Aorta (tissue), 5 donors: ENCODE measurements at regions not wholly inside any gene's neighbourhood (a gene's known extent, or its start where the extent isn't known, plus 50 kb on each side); places are given as distances from the start of the nearest gene placed in this dataset.

Experiments
- ATAC-seq: fragments of 200-7000 bp; cut with Tn5 transposase; one replicate; pipeline ENCODE4 v1.9.1; 2022; ENCODE audit warnings: moderate library complexity; ENCODE audit not compliant: low FRiP score
- DNase-seq, 2 donors: peaks; one replicate each; pipeline ENCODE4 v3.0.0-alpha.2; 2020
- H3K27ac ChIP-seq, 2 donors: one replicate each; pipeline ENCODE4 v1.5.1; 2013; ENCODE audit warnings: low read length in 2 of 2, mild to moderate bottlenecking in 2 of 2, moderate library complexity in 2 of 2, control low read depth in 1 of 2, inconsistent platforms in 1 of 2, low read depth in 1 of 2
- H3K27me3 ChIP-seq, 2 donors: one replicate each; pipeline ENCODE4 v1.6.1; 2013; ENCODE audit warnings: control low read depth in 1 of 2, low read length in 1 of 2, mild to moderate bottlenecking in 1 of 2, moderate library complexity in 1 of 2; ENCODE audit not compliant: insufficient read depth in 2 of 2, control insufficient read depth in 1 of 2
- H3K36me3 ChIP-seq, 2 donors: one replicate each; pipeline ENCODE4 v1.6.1; 2013; ENCODE audit warnings: control low read depth in 1 of 2, low read length in 1 of 2, mild to moderate bottlenecking in 1 of 2; ENCODE audit not compliant: insufficient read depth in 2 of 2, control insufficient read depth in 1 of 2
- H3K4me1 ChIP-seq, 2 donors: one replicate each; pipeline ENCODE4 v1.6.1; 2013; ENCODE audit warnings: low read length in 2 of 2, control low read depth in 1 of 2, mild to moderate bottlenecking in 1 of 2, moderate library complexity in 1 of 2; ENCODE audit not compliant: insufficient read depth in 2 of 2, control insufficient read depth in 1 of 2
- H3K4me3 ChIP-seq, 2 donors: one replicate each; pipeline ENCODE4 v1.5.1; 2013; ENCODE audit warnings: low read length in 2 of 2, control low read depth in 1 of 2, mild to moderate bottlenecking in 1 of 2
- H3K9me3 ChIP-seq: one replicate; pipeline ENCODE4 v1.6.1; 2013; ENCODE audit warnings: mild to moderate bottlenecking, low read length; ENCODE audit not compliant: control insufficient read depth
- WGBS, 2 donors: extraction: QIAGEN DNeasy Blood & Tissue Kit; methylation state at CpG; one replicate each; pipeline ENCODE4 v1.1.7; 2013; 5-methylcytosine and 5-hydroxymethylcytosine counted together
- intact Hi-C, 2 donors: fragments of 100-400 bp; cut with DNase I; formaldehyde crosslinking; loops; one replicate each; pipeline versions ENCODE4 v1.14.2 to v1.15.0; 2022
- donor health status: healthy with polysubstance abuse.
- donor health status: Bipolar disorder and iron deficiency.
- donor health status: DM: no; HTN: no; CAD: no.
- donor health status: DM: no; HTN: no; CAD: no.
- donor health status: DM: yes; HTN: yes; CAD: no.

- no peak overlapping the region for H3K4me3 ChIP-seq
- no peaks in the 10 kb centered on the region for H3K9me3 ChIP-seq
- 35 to 42% methylated on average over 3 of the region's 3 CpGs for WGBS, 2 donors
- DNase-seq = no peak
- H3K27ac ChIP-seq = no peak overlapping the region
- no peak for ATAC-seq
- no peaks in the 10 kb centered on the region for H3K27me3 ChIP-seq
- H3K4me1 ChIP-seq = no peaks in the 10 kb centered on the region
- intact Hi-C loops = no loop called here
- no peaks in the 10 kb centered on the region for H3K36me3 ChIP-seq
Observed at GRCh38 chr6:86471791-86472190, 465.5 kb upstream of the HTR1E start.

DNA sequence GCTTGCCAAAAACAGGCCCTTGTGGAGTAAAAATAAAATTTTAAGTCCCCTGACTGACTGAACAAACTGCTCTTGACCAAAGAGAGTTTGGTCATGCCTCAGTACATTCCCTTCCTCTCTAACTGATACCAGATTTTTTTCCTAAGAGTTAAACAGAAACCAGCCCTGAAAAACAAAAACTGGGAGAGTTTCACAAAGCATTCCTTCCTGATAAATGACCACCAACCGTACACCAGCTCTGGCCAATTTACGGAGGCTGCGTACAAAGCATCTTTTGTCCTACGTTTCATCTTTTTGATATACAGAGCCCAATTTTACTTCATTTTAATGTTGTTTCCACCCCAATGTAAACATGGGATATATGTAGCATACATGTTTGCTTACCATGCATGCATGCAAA lies 477.4 kb upstream of the HTR1E start:
- DNase-seq (no peak), ATAC-seq (no peak)
- H3K4me3 ChIP-seq = no peak overlapping the region
- no peaks in the 10 kb centered on the region for H3K9me3 ChIP-seq
- WGBS, 2 donors = 36 to 37% methylated on average over 4 of the region's 4 CpGs
- peaks cover 0 to 1% of the 10 kb centered on the region in 2 donors for H3K4me1 ChIP-seq
- intact Hi-C loops = no loop called here
- H3K36me3 ChIP-seq = no peaks in the 10 kb centered on the region
- no peaks in the 10 kb centered on the region for H3K27me3 ChIP-seq
- no peak overlapping the region for H3K27ac ChIP-seq

- no peaks in the 10 kb centered on the region for H3K9me3 ChIP-seq
- H3K27me3 ChIP-seq = no peaks in the 10 kb centered on the region
- no peak for ATAC-seq
- intact Hi-C loops = no loop called here
- no peaks in the 10 kb centered on the region for H3K36me3 ChIP-seq
- H3K27ac ChIP-seq = no peak overlapping the region
- no peak for DNase-seq
- peaks cover 0 to 1% of the 10 kb centered on the region in 2 donors for H3K4me1 ChIP-seq
- H3K4me3 ChIP-seq = no peak overlapping the region
Observed at GRCh38 chr6:86456821-86457220, 480.5 kb upstream of the HTR1E start.

GRCh38 chr6:86453232-86453631 lies 484.1 kb upstream of the HTR1E start:
- no peak for DNase-seq

GRCh38 chr6:86448398-86448797 lies 488.9 kb upstream of the HTR1E start:
- Histone ChIP-seq H3K36me3 (no peaks in the 10 kb centered on the region), H3K27ac (no peak overlapping the region), H3K4me1 (no peaks in the 10 kb centered on the region), H3K4me3 (no peak overlapping the region), H3K9me3 (peaks cover 2% of the 10 kb centered on the region), H3K27me3 (no peaks in the 10 kb centered on the region)
- DNase-seq (no peak), ATAC-seq (no peak)
- 68 to 74% methylated on average over 2 of the region's 2 CpGs for WGBS, 2 donors
- intact Hi-C loops = no loop called here

More at GRCh38 chr6:86453232-86453631, 484.1 kb upstream of the HTR1E start:
- H3K4me1 ChIP-seq = peaks cover 0 to 1% of the 10 kb centered on the region in 2 donors
- no peak overlapping the region for H3K4me3 ChIP-seq
- intact Hi-C loops = no loop called here
- H3K9me3 ChIP-seq = peaks cover 2% of the 10 kb centered on the region
- ATAC-seq = no peak
- H3K27me3 ChIP-seq = no peaks in the 10 kb centered on the region
- no peaks in the 10 kb centered on the region for H3K36me3 ChIP-seq
- WGBS, 2 donors = 35 to 50% methylated on average over 1 of the region's 1 CpG
- H3K27ac ChIP-seq = no peak overlapping the region

- Histone ChIP-seq H3K36me3 (no peaks in the 10 kb centered on the region), H3K9me3 (no peaks in the 10 kb centered on the region), H3K27me3 (no peaks in the 10 kb centered on the region), H3K4me1 (no peaks in the 10 kb centered on the region), H3K27ac (no peak overlapping the region), H3K4me3 (no peak overlapping the region)
- intact Hi-C loops = no loop called here
- DNase-seq (no peak), ATAC-seq (no peak)
Observed at GRCh38 chr6:86440608-86441007, 496.7 kb upstream of the HTR1E start.

DNA sequence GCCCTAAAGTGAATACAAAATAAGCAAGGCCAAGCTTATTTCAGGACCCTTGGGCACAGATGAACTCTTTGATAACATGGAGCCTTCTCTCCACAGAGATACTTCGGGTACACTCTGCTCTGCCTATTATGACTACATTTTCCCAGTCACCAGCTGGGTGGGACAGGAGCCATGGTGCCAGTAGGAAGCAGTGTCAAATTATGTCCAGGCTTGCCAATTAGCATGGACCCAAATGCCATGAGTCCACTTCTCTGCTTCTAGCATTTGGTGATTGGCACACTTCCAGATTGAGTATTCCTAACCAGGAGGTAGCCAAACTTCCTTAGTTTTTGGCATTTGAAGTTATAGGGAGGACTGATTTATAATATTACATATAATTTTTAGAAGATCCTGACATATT lies 513.8 kb upstream of the HTR1E start:
- 84 to 88% methylated on average over 1 of the region's 1 CpG for WGBS, 2 donors
- intact Hi-C loops = no loop called here
- Histone ChIP-seq H3K27me3 (no peaks in the 10 kb centered on the region), H3K36me3 (no peaks in the 10 kb centered on the region), H3K27ac (no peak overlapping the region), H3K9me3 (peaks cover 1% of the 10 kb centered on the region), H3K4me3 (no peak overlapping the region), H3K4me1 (no peaks in the 10 kb centered on the region)
- no peak for DNase-seq
- no peak for ATAC-seq

GRCh38 chr6:86412057-86412456 lies 525.3 kb upstream of the HTR1E start:
- Histone ChIP-seq H3K9me3 (no peaks in the 10 kb centered on the region), H3K4me1 (no peaks in the 10 kb centered on the region), H3K27me3 (no peaks in the 10 kb centered on the region), H3K36me3 (no peaks in the 10 kb centered on the region), H3K27ac (no peak overlapping the region), H3K4me3 (no peak overlapping the region)
- intact Hi-C loops = no loop called here
- 93 to 97% methylated on average over 2 of the region's 2 CpGs for WGBS, 2 donors
- no peak for ATAC-seq
- DNase-seq = no peak

DNA sequence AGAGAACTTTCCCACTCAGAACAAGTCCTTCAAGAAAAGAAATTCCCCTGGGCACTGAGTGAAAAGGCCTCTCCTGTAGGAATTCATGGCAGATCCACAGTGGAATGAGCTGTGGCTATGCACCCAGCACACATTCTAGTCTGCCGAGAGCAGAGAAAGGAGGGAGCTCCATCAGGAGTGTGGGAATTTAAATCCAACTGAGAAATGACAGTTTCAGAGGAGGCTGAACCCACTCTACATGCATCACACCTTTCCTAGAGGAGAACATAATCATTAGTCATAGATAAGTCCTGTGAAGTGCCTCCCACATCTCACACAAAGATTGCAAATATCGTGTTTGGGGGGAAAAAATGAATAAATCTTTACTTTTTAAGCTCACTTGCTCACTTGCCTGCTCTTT lies 530.2 kb upstream of the HTR1E start:
- intact Hi-C loops = no loop called here
- Histone ChIP-seq H3K36me3 (no peaks in the 10 kb centered on the region), H3K27ac (no peak overlapping the region), H3K9me3 (no peaks in the 10 kb centered on the region), H3K4me3 (no peak overlapping the region), H3K27me3 (no peaks in the 10 kb centered on the region), H3K4me1 (no peaks in the 10 kb centered on the region)
- no peak for ATAC-seq
- 14 to 22% methylated on average over 2 of the region's 2 CpGs for WGBS, 2 donors
- no peak for DNase-seq
